ENCODE measurements at regions not wholly inside any gene's neighbourhood (a gene's known extent, or its start where the extent isn't known, plus 50 kb on each side); places are given as distances from the start of the nearest gene placed in this dataset.

GRCh38 chr12:42924482-42924881 lies 334.9 kb upstream of the PRICKLE1 start:
- Histone ChIP-seq H3K9me2 (ENCODE audit: insufficient read depth, low read length) (no peaks in the 10 kb centered on the region), H3K27ac (ENCODE audit: low read length) (no peak overlapping the region), H3K27me3 (ENCODE audit: insufficient read depth, low read depth, low read length) (no peaks in the 10 kb centered on the region), H3K4me2 (ENCODE audit: low read length) (no peak overlapping the region), H2AFZ (ENCODE audit: low read depth, low read length) (no peak overlapping the region), H3K4me3 (ENCODE audit: low read length) (no peak overlapping the region), H3K79me2 (replicated peaks; ENCODE audit: insufficient read depth, low read length) (no peaks in the 10 kb centered on the region), H3K9me3 (ENCODE audit: low read length) (no peaks in the 10 kb centered on the region), H4K20me1 (ENCODE audit: insufficient read depth) (no peaks in the 10 kb centered on the region), H3K9ac (ENCODE audit: low read length) (no peak overlapping the region), H3F3A (ENCODE audit: insufficient read depth, low read length, poor library complexity, severe bottlenecking) (no peaks in the 10 kb centered on the region), H3K36me3 (ENCODE audit: insufficient read depth, low read length) (no peaks in the 10 kb centered on the region)
- TF ChIP-seq MXI1 (conservative IDR thresholded peaks at IDR 0.05; ENCODE audit: poor library complexity, severe bottlenecking) (no peak), SMC3 (conservative IDR thresholded peaks at IDR 0.05; ENCODE audit: poor library complexity) (no peak), RAD21 (conservative IDR thresholded peaks at IDR 0.05) (no peak), REST (IDR thresholded peaks at IDR 0.05; ENCODE audit: borderline replicate concordance) (no peak), EP300 (conservative IDR thresholded peaks at IDR 0.05; ENCODE audit: poor library complexity, severe bottlenecking) (no peak), TAF1 (IDR thresholded peaks at IDR 0.05; ENCODE audit: low read depth) (no peak), CTCF (IDR thresholded peaks at IDR 0.05; ENCODE audit: poor library complexity, severe bottlenecking) (no peak), POLR2AphosphoS5 (IDR thresholded peaks at IDR 0.05) (no peak), EZH2 (IDR thresholded peaks at IDR 0.05; ENCODE audit: borderline replicate concordance, insufficient read depth, low read length, poor library complexity, severe bottlenecking) (no peak)

GRCh38 chr12:42923583-42923982 lies 334.0 kb upstream of the PRICKLE1 start:
- Histone ChIP-seq H2AFZ (ENCODE audit: low read depth, low read length) (no peak overlapping the region), H4K20me1 (ENCODE audit: insufficient read depth) (no peaks in the 10 kb centered on the region)

More at GRCh38 chr12:42923583-42923982, 334.0 kb upstream of the PRICKLE1 start:
- Histone ChIP-seq H3K4me2 (ENCODE audit: low read length) (no peak overlapping the region), H3K79me2 (replicated peaks; ENCODE audit: insufficient read depth, low read length) (no peaks in the 10 kb centered on the region), H3F3A (ENCODE audit: insufficient read depth, low read length, poor library complexity, severe bottlenecking) (no peaks in the 10 kb centered on the region), H3K9me2 (ENCODE audit: insufficient read depth, low read length) (no peaks in the 10 kb centered on the region), H3K9me3 (ENCODE audit: low read length) (no peaks in the 10 kb centered on the region), H3K4me3 (ENCODE audit: low read length) (no peak overlapping the region), H3K9ac (ENCODE audit: low read length) (no peak overlapping the region), H3K36me3 (ENCODE audit: insufficient read depth, low read length) (no peaks in the 10 kb centered on the region), H3K27ac (ENCODE audit: low read length) (no peak overlapping the region), H3K27me3 (ENCODE audit: insufficient read depth, low read depth, low read length) (no peaks in the 10 kb centered on the region)
- TF ChIP-seq EZH2 (IDR thresholded peaks at IDR 0.05; ENCODE audit: borderline replicate concordance, insufficient read depth, low read length, poor library complexity, severe bottlenecking): no peak
- TF ChIP-seq POLR2AphosphoS5 (IDR thresholded peaks at IDR 0.05): no peak
- TF ChIP-seq RAD21 (conservative IDR thresholded peaks at IDR 0.05): no peak
- no peak for TF ChIP-seq CTCF (IDR thresholded peaks at IDR 0.05; ENCODE audit: poor library complexity, severe bottlenecking)
- no peak for TF ChIP-seq TAF1 (IDR thresholded peaks at IDR 0.05; ENCODE audit: low read depth)
- no peak for TF ChIP-seq EP300 (conservative IDR thresholded peaks at IDR 0.05; ENCODE audit: poor library complexity, severe bottlenecking)
- no peak for TF ChIP-seq SMC3 (conservative IDR thresholded peaks at IDR 0.05; ENCODE audit: poor library complexity)
- no peak for TF ChIP-seq MXI1 (conservative IDR thresholded peaks at IDR 0.05; ENCODE audit: poor library complexity, severe bottlenecking)
- TF ChIP-seq REST (IDR thresholded peaks at IDR 0.05; ENCODE audit: borderline replicate concordance): no peak
